NCI-H345 treated with DMSO at 0.1 percent for 48 hours (cell line): ENCODE measurements at regions not wholly inside any gene's neighbourhood (a gene's known extent, or its start where the extent isn't known, plus 50 kb on each side); places are given as distances from the start of the nearest gene placed in this dataset.

Experiments
- DNase-seq: peaks from one replicate; lab custom pipeline; 2025; ENCODE audit not compliant: unreplicated experiment; lab: John Stamatoyannopoulos, UW

GRCh38 chr22:48711031-48711431 lies 1116.6 kb downstream of the BRD1 start:
- DNase-seq, result no peak

- DNase-seq, result no peak
These were observed 1117.3 kb downstream of the BRD1 start for GRCh38 chr22:48710410-48710809.

- DNase-seq, result no peak
These were observed 1117.7 kb downstream of the BRD1 start for GRCh38 chr22:48709976-48710375.

- no peak for DNase-seq
These were observed 1118.2 kb downstream of the BRD1 start for GRCh38 chr22:48709453-48709852.

- no peak for DNase-seq
These were observed 1119.0 kb downstream of the BRD1 start for GRCh38 chr22:48708558-48709245.

GRCh38 chr22:48707763-48708557 lies 1119.7 kb downstream of the BRD1 start:
- no peak for DNase-seq

- no peak for DNase-seq
These were observed 1120.5 kb downstream of the BRD1 start for GRCh38 chr22:48706934-48707762.

- DNase-seq, result no peak
These were observed 1121.6 kb downstream of the BRD1 start for GRCh38 chr22:48705917-48706605.

GRCh38 chr22:48705159-48705916 lies 1122.3 kb downstream of the BRD1 start:
- no peak for DNase-seq

GRCh38 chr22:48704335-48704734 lies 1123.3 kb downstream of the BRD1 start:
- DNase-seq, result no peak

- DNase-seq, result no peak
These were observed 1124.3 kb downstream of the BRD1 start for GRCh38 chr22:48703265-48703941.

- DNase-seq, result no peak
These were observed 1125.0 kb downstream of the BRD1 start for GRCh38 chr22:48702573-48703264.

- no peak for DNase-seq
These were observed 1126.2 kb downstream of the BRD1 start for GRCh38 chr22:48701296-48702030.

- no peak for DNase-seq
These were observed 1126.9 kb downstream of the BRD1 start for GRCh38 chr22:48700566-48701295.

GRCh38 chr22:48700180-48700565 lies 1127.5 kb downstream of the BRD1 start:
- DNase-seq, result no peak

GRCh38 chr22:48699511-48699910 lies 1128.2 kb downstream of the BRD1 start:
- DNase-seq, result no peak

GRCh38 chr22:48698618-48699017 lies 1129.1 kb downstream of the BRD1 start:
- no peak for DNase-seq
